HG02938 (cell line): ENCODE measurements at regions not wholly inside any gene's neighbourhood (a gene's known extent, or its start where the extent isn't known, plus 50 kb on each side); places are given as distances from the start of the nearest gene placed in this dataset.
"Not testable (repeated sequence)": the region's sequence is repeated elsewhere in the genome, so short reads cannot be mapped to it uniquely, and the experiment has no call there.

ENCODE experiments used
- ATAC-seq: cut with Tn5 transposase; IDR thresholded peaks from one replicate; pipeline ENCODE4 v1.9.1; 2021; ENCODE audit warnings: mild to moderate bottlenecking, moderate library complexity; ENCODE audit not compliant: unreplicated experiment

DNA sequence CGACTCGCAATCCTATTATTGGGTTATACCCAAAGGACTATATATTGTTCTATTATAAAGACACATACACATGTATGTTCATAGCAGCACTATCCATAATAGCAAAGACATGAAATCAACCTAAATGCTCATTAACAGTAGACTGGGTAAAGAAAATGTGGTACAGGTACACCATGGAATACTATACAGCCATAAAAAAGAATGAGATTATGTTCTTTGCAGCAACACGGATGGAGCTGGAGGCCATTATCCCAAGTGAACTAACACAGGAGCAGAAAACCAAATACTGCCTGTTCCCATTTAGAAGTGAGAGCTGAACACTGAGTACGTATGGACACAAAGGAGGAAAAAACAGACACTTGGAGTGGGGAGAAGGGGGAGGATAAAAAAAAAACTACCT is 536.8 kb upstream of the DPP6 start:
- ATAC-seq = no peak

GRCh38 chr7:153518201-153518984 is 533.8 kb upstream of the DPP6 start:
- ATAC-seq = no peak

GRCh38 chr7:153521370-153521769 is 530.8 kb upstream of the DPP6 start:
- ATAC-seq = no peak

GRCh38 chr7:153522261-153522660 is 529.9 kb upstream of the DPP6 start:
- no peak for ATAC-seq

- ATAC-seq = no peak
Observed at GRCh38 chr7:153523320-153524015, 528.7 kb upstream of the DPP6 start.

- ATAC-seq = no peak
Observed at GRCh38 chr7:153524070-153524601, 528.1 kb upstream of the DPP6 start.

GRCh38 chr7:153529100-153529499 is 523.1 kb upstream of the DPP6 start:
- ATAC-seq = no peak

GRCh38 chr7:153529651-153530165 is 522.5 kb upstream of the DPP6 start:
- no peak for ATAC-seq

GRCh38 chr7:153530441-153530840 is 521.8 kb upstream of the DPP6 start:
- ATAC-seq = no peak

- no peak for ATAC-seq
Observed at GRCh38 chr7:153532326-153532725, 519.9 kb upstream of the DPP6 start.

DNA sequence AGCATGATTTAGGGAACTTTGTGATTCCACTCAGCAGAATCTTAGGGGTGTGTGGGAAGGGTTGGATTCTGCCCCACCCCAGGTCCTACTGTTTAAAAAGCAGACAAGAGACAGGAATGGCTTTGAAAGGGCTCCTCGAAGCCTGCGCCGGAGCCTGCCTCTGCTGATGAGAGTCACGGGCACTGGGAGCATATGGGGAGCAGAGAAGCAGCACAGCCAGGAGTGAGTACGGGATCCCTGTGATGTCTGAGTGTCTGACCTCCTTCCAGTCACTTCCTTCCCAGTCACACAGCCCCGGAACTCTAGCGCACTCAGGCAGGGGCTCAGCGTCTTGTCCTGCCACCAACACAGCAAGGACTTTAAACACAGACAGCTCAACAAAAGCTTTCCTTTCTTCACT is 514.9 kb upstream of the DPP6 start:
- no peak for ATAC-seq

DNA sequence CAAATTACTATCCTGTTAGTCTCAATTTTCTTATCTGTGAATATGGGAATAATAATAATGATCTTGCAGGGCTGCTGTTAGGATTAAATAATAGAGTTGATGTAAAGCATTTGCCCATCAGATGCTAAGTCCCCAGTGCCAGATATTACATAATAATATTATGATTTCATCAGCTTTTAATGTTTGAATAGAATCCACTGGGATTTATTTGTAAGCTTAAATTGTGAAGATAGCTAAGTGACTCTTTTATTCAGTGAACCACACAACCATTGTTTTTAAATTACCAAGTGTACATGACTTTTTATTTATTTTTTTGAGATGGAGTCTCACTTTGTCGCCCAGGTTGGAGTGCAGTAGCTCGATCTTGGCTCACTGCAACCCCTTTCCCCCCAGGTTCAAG is 510.3 kb upstream of the DPP6 start:
- ATAC-seq = no peak

- no peak for ATAC-seq
Observed at GRCh38 chr7:153543232-153543631, 509.0 kb upstream of the DPP6 start.

DNA sequence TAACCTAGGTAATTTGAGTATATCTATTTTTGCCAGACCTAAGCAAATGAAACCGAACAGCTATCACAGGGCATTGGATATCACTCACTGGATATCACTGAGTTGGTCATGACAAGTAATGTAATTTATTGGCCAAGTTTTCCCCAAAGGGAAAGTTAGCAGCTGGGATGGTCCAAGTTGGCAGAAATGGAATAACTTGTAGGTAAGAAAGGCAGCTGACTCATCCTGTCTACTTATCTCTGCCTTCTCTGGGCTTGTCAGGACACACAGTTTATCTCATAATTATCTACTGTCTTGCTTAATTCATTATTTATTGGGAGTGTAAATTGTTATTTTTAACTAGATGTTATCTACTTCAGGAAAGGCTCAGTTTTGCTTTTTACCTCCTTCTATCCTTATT is 502.0 kb upstream of the DPP6 start:
- no peak for ATAC-seq

GRCh38 chr7:153564391-153564790 is 487.8 kb upstream of the DPP6 start:
- no peak for ATAC-seq

DNA sequence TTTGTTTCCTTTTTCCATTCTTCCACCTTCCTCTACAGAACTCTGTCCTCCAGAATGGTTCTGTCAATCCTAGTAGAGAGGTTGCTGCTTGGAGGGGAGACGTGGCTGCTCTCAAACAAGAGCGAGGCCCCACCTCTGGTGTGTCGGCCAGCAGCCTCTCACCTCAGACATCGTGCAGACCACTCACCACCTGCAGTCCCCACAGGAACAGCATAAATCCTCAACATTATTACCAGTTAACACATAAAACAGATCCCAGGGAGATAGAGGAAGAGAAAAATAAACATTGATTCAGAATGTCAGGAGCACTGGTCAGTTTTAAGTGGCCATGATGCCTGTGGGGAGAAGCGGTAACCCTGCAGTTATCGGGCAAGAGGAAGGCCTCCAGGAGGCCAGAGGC is 485.9 kb upstream of the DPP6 start:
- no peak for ATAC-seq

GRCh38 chr7:153567426-153567825 is 484.8 kb upstream of the DPP6 start:
- ATAC-seq = no peak

DNA sequence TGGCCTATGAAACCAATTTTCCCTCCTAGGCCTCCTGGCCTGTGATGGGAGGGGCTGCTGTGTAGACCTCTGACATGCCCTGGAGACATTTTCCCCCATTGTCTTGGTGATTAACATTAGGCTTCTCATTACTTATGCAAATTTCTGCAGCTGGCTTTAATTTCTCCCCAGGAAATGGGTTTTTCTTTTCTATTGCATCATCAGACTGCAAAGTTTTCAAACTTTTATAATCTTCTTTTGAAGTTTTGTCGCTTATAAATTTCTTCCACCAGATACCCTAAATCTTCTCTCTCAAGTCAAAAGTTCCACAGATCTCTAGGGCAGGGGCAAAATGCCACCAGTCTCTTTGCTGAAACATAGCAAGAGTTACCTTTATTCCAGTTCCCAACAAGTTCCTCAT is 482.7 kb upstream of the DPP6 start:
- ATAC-seq = not testable (repeated sequence)

DNA sequence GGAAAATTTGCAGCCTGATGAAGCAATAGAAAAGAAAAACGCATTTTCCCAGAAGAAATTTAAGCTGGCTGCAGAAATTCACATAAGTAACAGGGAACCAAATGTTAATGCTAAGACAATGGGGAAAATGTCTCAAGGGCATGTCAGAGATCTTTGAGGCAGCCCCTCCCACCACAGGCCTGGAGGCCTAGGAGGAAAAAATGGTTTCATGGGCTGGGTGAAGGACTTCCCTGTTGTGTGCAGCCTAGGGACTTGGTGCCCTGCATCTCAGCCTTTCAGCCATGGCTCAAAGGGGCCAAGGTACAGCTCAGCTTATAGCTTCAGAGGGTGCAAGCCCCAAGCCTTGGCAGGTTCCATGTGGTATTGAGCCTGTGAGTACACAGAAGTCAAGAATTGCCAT is 476.1 kb upstream of the DPP6 start:
- ATAC-seq = no peak

- no peak for ATAC-seq
Observed at GRCh38 chr7:153581419-153581818, 470.8 kb upstream of the DPP6 start.

DNA sequence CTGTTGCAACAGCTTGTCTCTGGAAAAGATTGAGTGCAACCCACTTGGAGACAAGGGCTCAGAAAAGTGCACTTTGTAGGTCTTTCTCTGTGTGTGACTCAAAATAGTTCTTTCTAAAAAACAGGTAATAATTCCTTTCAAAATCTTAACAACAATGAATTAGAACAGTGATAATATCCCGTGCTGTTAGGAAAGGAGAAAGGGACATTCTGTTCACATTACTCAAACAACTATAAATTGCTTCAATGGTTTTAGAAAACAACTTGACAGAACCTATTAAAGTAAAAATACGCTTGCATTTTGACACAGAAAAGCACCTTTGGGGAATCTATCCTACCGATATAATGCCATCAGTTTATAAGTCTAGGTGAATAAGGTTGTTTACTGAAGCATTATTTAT is 468.1 kb upstream of the DPP6 start:
- no peak for ATAC-seq

GRCh38 chr7:153588586-153588985 is 463.6 kb upstream of the DPP6 start:
- no peak for ATAC-seq
